Fibroblast of upper back skin (primary cell): ENCODE measurements at regions not wholly inside any gene's neighbourhood (a gene's known extent, or its start where the extent isn't known, plus 50 kb on each side); places are given as distances from the start of the nearest gene placed in this dataset.
"Not testable (repeated sequence)": the region's sequence is repeated elsewhere in the genome, so short reads cannot be mapped to it uniquely, and the experiment has no call there.

Source experiments
- DNase-seq: peaks from one replicate; pipeline ENCODE4 v3.0.0-alpha.2; 2013

DNA sequence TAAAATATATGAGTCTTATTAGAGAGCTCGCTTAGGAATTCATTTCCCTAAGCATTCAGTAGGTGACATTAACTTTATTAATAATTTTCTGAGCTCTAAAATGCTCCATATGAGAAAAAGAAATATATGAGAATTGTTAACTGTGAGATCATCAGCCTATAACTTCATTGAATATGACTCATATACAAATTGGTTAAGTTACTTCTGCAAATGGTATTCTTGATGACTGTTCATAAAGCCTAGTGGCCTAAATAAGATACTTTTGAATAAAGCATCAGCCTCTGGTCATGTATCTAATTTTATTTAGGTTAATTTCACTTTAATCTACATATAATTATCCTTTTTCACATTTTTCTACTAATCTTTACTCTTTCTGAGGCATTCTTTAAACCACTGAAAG is 710.2 kb upstream of the ACO1 start:
- peak; percentile 21 for DNase-seq

GRCh38 chr9:31677415-31677814 is 707.0 kb upstream of the ACO1 start:
- no peak for DNase-seq

GRCh38 chr9:31677877-31678276 is 706.6 kb upstream of the ACO1 start:
- no peak for DNase-seq

- DNase-seq = no peak
Measured at GRCh38 chr9:31683116-31683515, 701.3 kb upstream of the ACO1 start.

GRCh38 chr9:31697956-31698355 is 686.5 kb upstream of the ACO1 start:
- no peak for DNase-seq

DNA sequence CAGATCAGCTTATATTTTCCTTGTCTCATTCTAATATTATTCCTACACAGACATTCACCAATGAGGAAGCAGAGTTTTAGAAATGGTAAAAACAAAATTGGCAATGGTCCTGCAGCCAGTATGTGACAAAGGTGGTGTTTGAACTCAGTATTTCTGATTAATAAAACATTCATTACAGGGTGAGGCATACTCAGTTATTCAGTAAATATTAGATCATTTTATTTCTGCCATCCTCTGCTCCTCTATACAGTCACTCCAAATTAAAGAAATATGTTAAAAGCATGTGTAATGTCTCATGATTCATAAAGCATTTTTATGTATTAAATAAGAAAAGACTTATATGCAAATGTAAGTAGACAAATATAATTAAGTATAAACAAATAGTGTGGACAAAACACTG is 684.6 kb upstream of the ACO1 start:
- no peak for DNase-seq

- no peak for DNase-seq
Measured at GRCh38 chr9:31700252-31701045, 684.0 kb upstream of the ACO1 start.

GRCh38 chr9:31702957-31703356 is 681.5 kb upstream of the ACO1 start:
- no peak for DNase-seq

DNA sequence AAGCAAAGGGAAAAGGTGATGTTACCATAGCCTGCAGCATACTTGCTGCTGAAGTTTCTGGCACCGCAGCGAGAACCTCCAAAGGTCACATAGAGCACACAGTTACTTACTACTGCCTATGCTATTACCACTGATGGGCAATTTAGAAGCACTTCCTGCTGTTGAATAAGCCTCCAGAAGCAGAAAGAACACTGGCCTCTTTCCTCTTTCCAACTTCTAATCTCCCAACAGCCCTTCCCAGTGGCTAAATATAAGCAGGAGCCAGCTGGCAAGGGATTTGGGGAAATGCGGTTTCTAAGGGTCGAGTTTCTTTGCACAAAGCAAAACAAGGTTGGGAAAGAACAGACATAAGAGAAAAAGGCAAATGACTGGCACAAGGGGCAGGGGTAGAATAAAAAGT is 669.2 kb upstream of the ACO1 start:
- DNase-seq = no peak

GRCh38 chr9:31719262-31719661 is 665.2 kb upstream of the ACO1 start:
- DNase-seq = no peak

GRCh38 chr9:31730398-31730797 is 654.0 kb upstream of the ACO1 start:
- no peak for DNase-seq

- DNase-seq = no peak
Measured at GRCh38 chr9:31733166-31733565, 651.3 kb upstream of the ACO1 start.

DNA sequence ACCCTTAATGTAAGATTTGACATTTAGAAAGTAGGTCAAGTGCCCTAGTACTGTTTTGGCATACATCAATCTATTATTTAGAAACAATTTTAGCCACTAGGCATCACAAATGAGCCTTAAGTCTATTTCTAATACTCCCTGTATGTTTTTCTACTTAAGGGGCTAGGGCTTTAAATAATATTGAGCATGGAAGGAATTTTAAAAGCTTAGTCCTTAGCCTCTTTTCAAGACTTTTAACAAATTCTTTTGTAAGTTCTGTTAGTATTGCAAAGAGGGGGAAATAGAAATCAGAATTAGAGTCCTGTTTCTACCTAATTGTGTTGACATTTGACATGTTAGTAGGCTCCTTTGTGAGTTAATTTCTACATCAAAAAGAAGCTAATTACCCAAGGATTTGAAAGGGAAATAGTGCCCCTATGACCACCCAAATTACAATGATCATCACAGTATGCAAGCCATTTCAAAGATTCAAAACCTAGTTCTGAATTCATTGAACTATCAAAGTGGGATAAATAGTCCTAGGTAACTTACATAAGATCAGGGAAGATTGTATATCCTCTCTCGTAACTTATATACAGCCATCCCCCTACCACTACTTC is 647.8 kb upstream of the ACO1 start:
- DNase-seq = no peak

DNA sequence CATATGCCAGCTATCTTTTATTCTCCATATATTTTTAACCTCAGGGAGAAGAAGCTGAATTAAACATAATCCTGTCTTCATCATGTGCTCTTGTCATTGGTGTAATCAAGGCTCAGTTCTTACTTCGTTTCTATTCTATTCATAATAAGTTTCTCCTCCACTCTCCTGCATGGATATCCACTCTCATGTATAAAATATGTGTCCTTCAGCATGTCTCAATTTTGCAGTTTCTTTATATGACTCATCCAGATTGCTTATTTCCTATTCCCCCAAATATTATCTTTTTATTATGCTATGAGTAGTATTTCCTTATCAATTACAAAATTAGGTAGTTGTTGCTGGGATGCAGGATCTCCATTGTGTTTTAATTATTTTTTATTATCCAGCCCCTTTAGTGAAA is 643.7 kb upstream of the ACO1 start:
- DNase-seq = no peak

DNA sequence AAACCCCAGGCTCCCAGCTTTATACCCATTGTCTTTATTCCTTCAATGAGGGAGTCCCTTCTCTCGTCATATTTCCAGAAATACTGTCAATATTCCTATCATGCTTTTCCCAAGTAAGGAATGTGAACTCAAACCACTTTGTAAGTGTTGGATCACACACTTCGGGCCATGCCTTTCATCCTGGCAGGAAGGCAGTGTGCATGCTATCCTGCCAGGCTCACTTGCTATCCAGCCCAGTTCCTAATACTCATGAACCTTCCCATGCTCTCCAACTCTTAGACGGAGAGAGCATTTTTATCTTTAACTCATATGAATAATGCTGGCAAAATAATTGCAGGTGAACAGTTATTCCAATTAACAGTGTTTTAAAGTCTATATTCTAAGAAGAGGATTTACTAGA is 639.9 kb upstream of the ACO1 start:
- DNase-seq = no peak

DNA sequence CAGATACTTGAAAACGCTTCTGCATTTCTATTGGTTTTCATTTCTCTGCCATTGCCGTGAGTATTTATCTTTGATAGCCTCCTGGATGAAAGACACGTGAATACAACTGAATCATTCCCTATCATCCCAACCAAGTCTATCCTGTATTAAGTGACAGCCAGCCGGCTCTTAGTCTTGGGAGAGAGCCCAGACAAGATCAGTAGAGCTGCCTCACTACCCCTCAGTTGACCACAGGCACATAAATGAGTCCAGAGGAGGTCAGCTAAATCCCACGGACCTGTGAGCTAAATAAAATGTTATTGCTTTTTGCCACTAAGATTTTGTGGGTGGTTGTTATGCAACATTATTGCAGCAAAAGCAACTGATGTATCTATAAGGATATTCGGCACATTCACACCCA is 639.0 kb upstream of the ACO1 start:
- DNase-seq = no peak

GRCh38 chr9:31745886-31746285 is 638.6 kb upstream of the ACO1 start:
- DNase-seq = no peak

DNA sequence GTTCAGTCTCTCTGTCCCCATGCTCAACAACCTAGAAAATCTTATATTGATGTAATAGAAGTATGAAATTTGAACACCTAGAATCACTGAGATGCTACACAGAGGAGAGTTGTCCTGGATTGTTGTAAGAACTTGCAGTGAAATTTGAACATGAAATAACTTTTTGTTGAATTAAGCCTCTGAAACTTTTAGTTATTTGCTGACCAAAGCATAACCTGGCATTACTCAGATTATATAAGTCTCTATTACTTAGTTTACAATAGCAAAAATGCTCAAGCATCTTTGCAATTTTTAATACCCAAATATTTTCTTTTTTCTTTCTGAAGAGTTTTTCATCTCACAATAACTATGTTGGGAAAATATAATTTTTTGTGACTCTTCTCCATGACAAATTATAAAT is 630.7 kb upstream of the ACO1 start:
- no peak for DNase-seq

DNA sequence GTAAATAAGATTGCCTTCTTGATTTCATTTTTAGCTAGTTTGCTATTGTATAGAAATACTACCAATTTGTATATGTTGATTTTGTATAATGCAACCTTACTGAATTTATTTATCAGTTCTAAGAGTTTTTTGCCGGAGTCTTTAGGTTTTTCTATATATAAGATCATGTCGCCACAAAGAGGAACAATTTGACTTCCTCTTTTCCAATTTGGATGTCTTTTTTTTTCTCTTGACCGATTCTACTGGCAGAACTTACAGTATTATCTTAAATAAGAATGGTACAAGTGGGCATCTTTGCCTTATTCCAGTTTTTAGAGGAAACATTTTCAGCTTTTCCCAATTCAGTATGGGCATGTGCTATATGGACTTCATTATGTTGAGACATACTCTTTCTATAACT is 624.7 kb upstream of the ACO1 start:
- DNase-seq = no peak

DNA sequence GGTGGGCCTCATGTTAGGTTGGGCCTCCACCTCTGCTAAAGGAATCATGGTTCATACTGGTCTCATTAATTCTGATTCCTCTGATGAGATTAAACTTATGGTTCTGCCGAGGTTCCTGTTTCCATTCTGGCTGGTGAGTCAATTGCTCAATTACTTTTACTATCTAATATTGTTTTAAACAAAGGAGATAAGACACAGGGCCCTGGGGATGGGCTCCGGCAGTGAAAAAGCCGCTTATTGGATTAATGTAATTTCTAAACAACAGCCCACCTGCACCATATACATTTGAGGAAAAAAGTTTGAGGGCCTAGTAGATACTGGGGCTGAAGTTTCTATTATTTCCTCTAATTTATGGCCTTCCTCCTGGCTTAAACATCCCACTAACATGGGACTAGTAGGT is 610.4 kb upstream of the ACO1 start:
- DNase-seq = not testable (repeated sequence)

DNA sequence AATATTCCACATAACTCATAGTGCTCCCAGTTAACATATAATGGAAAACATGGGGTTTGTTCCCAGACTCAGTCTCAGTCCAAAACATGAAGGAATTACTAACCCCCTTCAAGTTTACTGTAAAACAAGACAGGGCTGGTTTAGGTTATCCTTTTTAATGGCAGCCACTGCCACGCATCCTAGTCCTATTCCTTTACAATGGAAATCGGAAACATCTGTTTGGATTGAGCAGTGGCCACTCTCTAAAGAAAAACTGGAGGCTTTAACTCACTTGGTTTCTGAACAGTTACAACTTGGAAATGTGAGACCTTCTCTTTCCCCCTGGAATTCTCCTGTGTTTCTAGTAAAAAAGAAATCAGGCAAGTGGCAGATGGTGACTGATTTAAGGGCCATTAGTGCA is 609.9 kb upstream of the ACO1 start:
- DNase-seq = no peak

- no peak for DNase-seq
Measured at GRCh38 chr9:31776471-31776870, 608.0 kb upstream of the ACO1 start.

DNA sequence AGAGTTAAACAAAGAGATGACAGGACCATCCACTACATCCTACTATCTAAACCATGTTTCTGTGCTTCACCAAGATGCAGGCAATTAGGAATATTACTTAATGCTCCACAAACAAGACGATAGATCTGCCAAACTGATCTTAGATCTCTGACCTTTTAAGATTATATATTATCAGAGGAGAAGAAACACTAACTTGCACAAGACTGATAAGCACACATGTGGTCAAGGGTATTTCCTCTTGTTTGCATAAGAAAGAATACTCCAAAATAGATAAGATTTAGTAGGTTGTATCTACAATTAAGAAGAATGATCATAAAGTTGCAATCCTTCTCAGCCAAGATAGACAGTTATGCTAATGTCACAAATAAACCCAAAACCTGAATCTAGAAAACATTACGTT is 601.0 kb upstream of the ACO1 start:
- DNase-seq = no peak

DNA sequence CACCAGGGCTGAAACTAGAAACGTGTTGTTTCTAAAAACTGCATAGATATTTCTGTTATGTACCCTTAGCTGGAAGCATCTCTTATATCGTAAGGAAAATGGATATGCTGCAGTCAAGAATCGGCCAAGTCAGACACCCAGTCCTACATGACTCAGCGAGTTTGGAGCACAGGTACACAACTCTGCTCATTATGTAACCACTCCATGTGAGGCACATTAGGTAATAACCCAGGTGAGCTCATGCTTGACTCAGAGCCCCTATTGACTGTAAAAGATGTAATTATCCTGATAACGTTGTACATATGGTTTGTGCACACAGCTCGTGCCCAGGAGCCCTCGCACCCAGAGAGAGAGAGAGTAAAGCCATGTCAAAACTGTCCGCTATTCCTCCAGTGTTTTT is 593.7 kb upstream of the ACO1 start:
- DNase-seq = no peak
